HG03103 (cell line): ENCODE measurements at regions not wholly inside any gene's neighbourhood (a gene's known extent, or its start where the extent isn't known, plus 50 kb on each side); places are given as distances from the start of the nearest gene placed in this dataset.

ENCODE experiments used
- ATAC-seq: cut with Tn5 transposase; IDR thresholded peaks from one replicate; pipeline ENCODE4 v1.9.1; 2021; ENCODE audit warnings: low read depth; ENCODE audit not compliant: unreplicated experiment

- no peak for ATAC-seq
Observed at GRCh38 chr2:21251216-21251980, 127.6 kb downstream of the TDRD15 start.

DNA sequence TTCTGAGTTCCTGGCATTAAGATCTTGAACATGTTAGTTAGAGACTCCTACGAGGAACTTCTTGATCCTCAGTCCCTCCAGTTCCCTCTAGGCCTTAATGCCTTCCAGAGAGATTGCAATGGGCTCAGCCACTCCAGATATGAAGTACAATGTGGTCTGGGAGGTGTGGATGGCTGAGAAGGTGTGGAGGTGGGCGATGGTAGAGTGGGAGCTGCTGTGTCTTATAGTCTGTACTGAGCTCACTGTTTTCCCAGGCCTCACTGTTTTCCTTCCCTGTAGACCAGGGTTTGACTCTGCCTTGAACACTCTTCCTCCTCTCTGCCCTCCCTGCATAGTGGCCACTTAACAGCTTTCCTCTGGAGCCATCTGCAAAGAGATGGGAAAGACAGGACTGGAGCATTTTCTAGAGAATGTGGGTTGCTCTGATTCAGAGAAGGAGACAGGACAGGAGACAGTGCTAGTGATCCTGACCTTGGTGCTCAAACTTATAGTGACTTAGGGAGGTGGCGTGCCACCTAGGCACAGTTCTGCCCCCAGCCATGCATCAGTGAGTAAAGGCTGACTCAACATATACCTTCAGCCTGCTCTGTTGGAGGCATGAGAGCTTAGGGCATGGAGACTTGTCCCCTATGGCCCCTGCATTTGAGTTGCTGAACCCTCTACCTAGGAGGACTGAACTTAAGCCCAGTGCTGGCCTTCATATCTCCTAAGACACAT, 129.7 kb downstream of the TDRD15 start:
- no peak for ATAC-seq

- no peak for ATAC-seq
Observed at GRCh38 chr2:21254170-21254965, 130.6 kb downstream of the TDRD15 start.

DNA sequence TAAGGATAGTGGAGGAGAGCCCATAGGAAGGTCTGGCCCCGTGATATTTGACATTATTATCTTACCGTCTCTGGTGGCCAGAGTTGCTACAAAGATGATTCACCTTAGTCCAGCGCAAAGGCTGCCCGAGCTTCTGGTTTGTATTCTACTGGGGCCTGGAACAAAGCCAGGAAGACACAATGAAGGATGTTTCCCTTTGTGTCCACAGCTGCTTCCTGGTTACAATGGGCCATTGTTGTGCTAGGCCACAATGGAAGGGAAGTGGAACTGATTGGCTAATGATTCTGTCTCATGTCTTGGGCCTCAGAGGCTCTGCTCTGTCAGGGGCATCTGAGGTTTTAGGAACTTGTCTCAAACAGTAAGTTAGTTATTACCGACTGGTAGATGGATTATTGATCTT, 132.2 kb downstream of the TDRD15 start:
- ATAC-seq, result peak; percentile 89

GRCh38 chr2:21257621-21258020, 133.9 kb downstream of the TDRD15 start:
- ATAC-seq, result no peak

GRCh38 chr2:21258082-21258481, 134.3 kb downstream of the TDRD15 start:
- no peak for ATAC-seq

DNA sequence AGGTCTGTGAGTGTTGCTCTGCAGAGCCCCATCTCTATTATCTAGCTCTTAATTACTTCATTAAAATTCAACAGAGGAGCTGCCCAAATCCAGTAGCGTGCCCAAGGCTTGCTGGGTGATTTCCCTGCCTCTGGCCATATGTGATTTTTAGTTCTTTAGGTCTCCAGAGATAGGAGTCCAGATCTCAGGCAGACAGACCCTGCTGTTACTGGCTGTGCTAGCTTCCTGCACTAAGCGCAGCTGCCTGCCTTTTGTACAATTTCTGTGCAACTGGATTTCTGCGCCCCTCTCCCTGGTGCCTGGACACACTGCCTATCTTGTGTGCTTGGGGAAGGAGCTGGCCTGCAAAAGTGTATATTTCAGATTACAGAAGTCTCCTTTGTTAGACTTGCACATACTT, 136.5 kb downstream of the TDRD15 start:
- ATAC-seq, result no peak

- no peak for ATAC-seq
Observed at GRCh38 chr2:21261591-21261990, 137.8 kb downstream of the TDRD15 start.

DNA sequence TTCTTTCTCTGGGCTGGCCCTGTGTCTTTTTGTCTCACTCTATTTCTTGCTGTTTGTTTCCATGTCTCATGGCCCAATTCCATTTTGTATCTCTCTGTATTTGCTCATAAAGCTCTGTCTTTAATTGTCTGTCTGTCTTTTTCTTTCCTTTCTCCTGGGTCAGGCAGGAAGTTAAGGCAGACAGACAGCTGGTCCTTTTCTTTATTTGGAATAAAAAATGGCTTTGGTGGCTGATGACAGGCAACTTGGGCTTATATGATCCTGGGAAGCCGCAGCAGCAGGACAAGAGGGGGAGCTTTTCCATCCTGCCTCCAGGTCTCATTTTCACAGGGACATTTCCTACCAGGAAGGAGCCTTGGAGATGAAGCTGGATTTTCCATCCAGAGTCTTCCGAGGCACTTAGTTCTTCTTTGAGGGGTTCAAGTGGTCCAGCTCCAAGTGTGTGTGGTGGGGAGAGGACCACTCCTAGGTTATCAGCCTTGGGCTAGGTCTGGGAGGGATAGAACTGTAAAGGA, 138.7 kb downstream of the TDRD15 start:
- ATAC-seq, result no peak

DNA sequence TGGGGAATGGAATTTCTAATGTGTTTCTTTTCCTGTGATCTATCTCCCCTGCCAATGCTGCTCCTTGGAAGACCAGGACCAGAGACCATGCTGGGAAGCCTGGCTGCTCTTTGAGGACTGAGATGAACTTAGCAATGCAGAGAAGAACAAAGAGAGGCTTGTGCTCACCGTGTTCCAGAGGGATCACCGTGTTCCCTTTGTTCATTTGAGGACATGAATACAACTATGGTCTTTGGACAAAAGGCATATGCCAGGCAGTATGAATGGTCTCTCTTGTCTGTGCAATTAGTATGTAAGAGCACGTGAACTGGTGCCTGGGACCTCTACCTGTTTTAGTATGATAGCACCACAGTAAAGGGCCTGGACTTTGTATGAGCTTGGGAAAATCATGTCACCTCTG, 139.9 kb downstream of the TDRD15 start:
- ATAC-seq, result no peak

- ATAC-seq, result no peak
Observed at GRCh38 chr2:21265752-21266151, 142.0 kb downstream of the TDRD15 start.

DNA sequence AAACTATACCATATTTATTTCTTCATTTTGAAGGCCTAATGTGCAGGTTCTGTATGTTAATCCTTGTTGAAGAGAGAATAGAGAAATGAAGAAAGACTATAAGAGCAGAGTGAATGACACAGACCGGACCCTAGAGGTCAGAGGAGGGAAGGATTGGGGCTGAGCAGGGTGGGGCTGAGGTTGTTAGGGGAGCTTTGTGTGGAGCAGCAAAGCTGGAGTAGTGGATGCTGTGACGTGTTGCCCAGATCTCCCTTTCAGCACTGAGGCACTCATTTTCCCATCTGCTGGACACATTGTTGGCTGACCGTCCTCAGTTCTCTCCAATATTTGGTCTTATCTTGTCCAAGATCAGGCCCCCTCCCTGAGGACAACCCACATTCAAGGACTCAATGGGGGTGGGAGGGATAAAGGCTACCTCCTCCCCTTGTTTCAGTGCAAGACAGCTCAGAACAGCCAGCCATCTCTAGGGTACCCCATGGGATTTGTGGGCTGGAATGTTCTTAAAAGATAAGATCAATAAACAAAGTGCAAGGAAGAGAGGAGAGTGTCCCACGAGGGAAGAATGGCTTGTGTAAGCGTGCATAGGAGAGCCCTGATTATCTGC, 143.6 kb downstream of the TDRD15 start:
- ATAC-seq, result no peak

GRCh38 chr2:21268197-21268877, 144.6 kb downstream of the TDRD15 start:
- peak; percentile 7 for ATAC-seq

DNA sequence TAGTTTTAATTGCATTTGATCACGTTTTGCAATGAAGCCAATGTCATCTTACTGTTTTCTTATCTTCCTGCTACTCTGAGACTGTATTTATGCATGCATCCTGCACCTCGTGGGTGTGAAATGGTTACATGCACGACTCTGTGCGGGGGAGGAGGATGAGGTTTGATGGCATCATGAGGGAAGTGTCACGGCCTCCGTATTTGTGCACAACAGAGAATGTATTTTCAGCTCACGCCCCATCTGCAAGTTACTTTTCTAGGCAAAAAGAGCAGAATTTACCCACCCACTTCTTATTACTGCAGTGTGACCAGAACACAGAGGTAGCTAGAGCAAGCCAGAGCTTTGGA, 145.1 kb downstream of the TDRD15 start:
- peak; percentile 51 for ATAC-seq

DNA sequence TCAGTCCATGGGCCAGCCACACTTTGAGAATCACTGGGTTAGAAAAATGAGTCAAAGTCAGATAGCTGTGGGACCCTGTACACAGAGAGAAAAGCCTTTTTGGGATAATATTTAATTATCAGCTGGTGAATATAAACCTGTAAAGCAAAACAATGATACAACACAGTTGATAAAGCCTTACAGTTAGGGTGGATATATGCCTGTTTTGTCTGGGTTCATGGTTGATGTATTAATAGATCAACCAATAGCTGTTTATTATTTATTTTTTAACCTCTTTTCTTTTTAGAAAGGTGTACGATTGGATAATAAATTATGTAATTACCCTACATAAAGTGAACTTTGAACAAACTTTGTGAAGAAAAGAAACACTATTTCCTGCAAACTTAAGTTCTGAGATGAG, 145.6 kb downstream of the TDRD15 start:
- ATAC-seq, result no peak

GRCh38 chr2:21270083-21270491, 146.3 kb downstream of the TDRD15 start:
- ATAC-seq, result no peak

GRCh38 chr2:21270708-21271122, 146.9 kb downstream of the TDRD15 start:
- no peak for ATAC-seq

DNA sequence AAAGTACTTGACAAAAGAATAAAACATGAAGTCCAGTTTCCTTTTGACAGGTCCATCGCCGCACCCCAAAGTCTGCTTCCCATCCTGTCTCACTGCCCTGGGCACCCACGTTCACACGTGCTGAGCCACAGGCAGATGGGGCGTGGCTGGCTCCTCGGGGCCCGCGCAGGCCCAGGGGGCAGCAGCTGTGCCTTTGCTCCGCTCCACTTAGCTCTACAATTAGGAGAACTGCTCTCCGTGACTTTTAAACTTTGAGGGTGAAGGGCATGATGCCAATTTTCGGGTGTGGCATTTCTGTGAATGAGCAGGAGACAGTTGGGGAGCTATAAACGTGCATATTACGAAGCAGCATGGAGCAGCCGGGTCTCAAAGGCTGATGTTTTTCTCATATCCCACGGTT, 152.4 kb downstream of the TDRD15 start:
- ATAC-seq, result no peak

DNA sequence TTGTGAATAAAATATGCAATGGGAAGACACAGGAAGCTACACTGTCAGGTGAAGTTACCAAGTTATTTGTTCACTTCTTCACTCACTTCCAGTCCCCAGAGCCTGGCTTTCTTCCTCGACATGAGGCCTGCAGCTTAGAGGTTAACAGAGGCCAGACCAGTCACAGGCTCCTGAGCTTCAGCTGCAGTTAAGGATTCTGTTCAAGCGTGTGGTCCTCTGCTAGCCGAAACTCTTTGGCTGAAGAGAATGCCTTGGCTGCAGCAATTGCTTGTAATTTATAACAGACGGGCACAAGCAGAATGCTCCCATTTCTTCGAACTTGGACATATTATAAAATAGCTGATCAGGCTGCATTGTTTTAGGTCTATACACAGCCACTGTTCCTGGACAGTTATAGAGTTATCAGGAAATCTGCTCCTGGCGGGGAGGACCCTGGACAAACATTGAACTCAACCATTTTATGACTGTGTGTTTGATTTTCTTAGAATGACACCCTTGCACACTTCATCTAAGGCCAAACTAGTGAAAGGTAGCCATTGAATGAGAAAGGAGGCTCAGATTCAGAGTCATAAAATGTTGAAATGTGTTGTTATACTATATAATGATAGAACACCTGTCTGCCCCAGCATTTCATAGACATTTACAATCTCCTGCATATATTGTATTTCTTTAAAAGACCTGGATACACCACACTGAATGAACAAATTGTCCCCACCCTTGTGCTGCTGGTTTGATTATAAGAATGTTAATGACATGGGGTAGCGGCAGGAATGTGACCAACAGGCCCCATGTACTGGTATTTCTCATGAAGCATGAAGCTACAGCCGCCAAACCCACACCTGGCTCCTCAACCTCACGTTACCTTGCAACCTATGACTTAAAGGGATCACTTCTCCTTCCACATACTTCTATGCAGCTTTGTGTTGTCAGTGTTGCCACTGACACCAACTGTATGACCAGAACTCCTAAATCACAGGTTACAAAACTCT, 153.6 kb downstream of the TDRD15 start:
- ATAC-seq, result no peak
